ENCODE measurements at regions not wholly inside any gene's neighbourhood (a gene's known extent, or its start where the extent isn't known, plus 50 kb on each side); places are given as distances from the start of the nearest gene placed in this dataset.

GRCh38 chr7:17544401-17544800 lies 245.9 kb downstream of the AHR start:
- TF ChIP-seq POLR2A (IDR thresholded peaks at IDR 0.05; ENCODE audit: extremely low read depth, insufficient read length) (no peak), CTCF (IDR thresholded peaks at IDR 0.05; ENCODE audit: low read depth, low read length) (no peak), MAX (IDR thresholded peaks at IDR 0.05; ENCODE audit: low read depth, low read length) (no peak)

Measured in NB4 (cell line).